ENCODE measurements at regions not wholly inside any gene's neighbourhood (a gene's known extent, or its start where the extent isn't known, plus 50 kb on each side); places are given as distances from the start of the nearest gene placed in this dataset.
"Not testable (repeated sequence)": the region's sequence is repeated elsewhere in the genome, so short reads cannot be mapped to it uniquely, and the experiment has no call there.

DNA sequence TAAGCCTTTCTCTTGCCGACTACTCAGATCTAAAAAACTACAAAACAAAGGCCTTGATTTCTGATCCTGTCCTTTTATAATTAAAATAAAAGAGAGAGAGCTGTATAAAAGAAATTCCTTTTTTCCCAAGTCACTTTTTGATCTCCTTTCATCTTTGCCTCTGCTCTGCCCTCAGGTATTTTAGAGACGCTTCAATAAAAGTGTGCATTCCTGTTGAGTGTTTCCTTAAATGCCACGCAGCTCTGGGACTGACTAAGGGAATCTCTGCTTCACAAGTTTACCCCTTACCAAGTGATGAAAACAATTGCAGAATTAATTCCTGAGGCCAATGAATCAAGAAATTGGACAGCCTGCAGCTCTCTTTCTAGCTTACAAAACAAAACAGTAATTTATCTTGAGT, 1109.8 kb downstream of the TMTC2 start:
- DNase-seq = no peak

DNA sequence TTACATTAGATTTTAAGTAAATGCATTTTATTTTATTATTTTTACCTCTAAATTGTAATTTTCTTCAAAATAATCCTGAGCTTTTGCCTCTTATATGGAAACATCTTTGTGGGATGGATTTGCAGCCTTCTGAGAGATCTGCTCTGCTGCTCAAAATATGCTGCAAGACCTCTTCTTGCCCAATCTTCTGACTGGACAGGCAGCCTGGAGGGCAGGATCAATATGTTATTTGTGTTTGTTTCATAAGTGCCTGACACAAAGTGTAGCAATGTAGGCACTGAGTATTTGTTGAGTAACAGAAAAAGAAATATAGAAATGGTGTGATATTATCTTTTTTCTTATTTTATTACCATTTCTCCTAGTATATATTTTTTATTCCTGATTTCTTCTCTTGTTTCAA, 1106.9 kb downstream of the TMTC2 start:
- no peak for DNase-seq

DNA sequence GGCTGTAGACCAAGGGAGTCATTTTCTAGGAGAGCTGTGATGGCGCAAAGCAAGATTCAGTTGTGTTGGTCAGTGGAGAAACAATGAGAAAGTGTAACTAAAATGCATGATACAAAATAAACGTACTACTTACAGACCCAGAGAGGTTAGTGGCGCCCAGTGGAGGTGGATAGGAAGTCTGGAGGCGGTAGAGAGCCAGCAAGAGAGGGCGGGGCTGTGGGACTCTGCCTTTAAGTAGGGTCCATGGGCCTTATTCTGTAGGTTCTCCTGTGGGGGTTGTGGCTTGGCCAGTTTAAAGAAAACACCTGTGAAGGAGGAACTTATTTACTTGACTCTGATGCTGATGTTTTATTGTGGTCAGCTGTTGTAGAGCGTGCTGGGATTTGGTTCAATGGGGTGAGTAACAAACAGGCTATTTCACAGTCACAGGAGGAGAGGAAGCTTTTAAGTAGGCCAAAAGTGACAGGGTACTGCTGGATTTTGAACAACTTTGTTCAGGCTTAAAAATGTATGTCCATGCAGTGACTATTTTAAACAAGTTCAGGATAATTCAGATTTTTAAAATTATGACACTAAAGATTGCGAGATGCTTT, 1097.7 kb downstream of the TMTC2 start:
- no peak for DNase-seq

DNA sequence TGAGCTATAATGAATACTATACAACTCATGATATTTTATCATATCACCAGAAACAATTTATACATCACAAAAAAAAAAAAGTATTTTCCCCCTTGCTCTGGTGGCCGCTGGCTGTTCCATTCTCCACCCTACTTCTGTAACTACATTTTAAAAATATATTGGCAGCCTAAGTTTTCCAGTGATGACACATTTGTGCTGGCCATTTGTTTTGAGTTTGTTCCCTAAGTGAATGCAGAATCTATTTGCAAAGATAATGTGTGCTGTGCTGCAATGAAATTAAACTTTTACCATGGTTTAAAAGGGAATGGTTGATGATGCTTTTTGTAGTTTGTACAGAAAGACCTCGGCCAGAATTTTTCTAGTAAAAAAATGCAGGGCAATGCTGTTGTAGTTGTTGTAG, 1092.8 kb downstream of the TMTC2 start:
- no peak for DNase-seq

DNA sequence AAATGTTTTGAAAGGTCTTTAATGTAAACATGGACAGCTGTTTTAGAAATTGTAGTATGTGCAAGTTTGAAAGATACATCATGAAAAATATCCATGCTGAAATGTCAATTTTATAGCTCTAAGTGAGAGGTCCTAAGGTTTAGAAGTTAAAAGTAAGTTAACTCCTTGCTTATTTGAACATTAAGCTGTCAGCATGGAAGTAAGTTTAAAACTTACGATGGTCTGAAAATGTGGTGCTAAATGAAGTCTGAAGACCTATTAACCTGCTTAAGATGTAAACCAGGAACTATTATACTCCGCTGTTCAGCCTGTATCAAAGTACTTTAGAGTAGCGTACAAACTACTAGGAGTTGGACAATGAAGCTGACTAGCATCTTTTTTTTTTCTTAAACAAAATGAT, 1082.4 kb downstream of the TMTC2 start:
- no peak for DNase-seq

DNA sequence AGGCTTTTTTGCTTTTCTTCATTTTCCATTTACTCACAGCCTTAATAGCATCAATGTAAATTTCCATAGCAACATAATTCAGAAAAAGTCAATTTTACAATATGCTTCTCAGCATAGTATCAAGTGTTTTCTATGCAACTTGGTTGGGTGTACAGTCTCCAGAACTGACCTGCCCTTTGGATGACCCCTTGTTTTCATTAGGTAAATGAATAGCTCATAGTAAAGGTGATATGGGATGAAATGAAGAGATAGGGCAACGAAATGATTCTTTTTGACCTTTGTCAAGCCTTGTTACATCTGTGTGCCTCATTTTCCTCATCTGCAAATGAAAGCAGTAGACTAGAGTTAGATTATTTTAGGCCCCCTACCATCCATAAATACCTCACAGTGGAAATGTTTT, 1081.0 kb downstream of the TMTC2 start:
- DNase-seq = no peak

DNA sequence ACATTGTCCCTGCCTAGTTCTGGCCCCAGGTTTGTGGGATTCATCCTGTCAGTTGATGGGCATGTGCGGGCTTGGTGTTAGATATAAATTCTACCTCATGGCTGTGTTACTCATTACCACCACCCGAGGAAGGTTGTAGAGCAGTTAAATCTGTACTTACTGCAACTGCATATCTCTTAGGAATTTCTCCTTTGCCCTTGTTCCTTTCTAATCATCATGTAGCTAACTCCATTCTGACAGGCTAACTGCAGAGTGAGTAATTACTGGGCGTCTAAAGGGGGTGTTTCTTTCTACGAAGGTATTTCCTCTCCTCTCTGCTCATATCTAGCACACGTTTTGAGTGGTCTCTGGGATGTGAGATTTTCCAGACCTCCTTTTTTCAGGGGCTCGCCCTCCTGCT, 1076.7 kb downstream of the TMTC2 start:
- DNase-seq = no peak

DNA sequence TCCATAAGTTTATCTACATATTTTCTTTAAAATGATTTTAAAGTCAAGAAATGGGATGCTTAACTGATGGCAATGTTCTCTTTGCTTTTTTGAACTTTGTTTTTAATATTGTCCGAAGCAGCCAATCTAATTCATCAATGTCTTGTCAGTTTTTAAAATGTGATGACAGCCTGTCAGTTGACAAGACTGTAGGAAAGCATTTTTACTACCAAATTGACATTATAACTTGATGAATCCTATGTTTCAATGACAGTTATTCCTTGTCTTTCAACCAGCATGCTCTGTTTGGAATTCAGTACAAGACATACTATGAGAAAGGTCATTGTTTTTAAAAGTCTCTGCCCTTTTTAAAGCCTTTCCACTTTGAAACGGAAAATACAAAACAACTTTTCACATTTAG, 1073.2 kb downstream of the TMTC2 start:
- no peak for DNase-seq

DNA sequence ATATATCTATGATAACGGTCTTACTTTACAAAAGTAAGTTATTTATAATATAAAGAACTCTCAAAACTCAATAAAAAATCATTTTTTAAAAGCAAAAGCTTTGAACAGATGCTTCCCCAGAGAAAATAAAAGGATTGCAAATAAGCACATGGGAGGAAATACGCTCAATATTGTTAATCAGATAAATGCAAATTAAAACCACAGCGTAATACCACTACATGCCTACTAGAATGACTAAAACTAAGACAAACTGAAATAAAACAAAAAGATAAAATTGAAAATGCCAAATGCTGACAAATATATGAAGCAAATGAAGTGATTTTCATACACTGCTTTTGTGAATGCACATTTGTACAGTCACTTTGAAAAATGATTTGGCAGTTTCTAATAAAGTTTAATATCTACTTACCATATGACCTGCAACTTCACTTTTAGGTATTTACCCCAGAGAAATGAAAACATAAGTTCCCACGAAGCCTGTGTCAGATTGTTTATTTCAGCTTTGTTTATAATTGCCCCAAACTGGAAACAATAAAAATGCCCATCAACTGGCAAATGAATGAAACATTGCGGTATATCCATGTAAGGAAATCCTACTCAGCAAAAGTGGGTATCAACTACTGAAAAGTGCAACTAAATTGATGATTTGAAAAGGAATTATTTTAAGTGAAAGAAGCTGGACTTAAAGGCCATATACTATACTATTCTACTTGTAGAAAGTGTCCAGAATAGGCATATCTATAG, 1072.4 kb downstream of the TMTC2 start:
- no peak for DNase-seq

DNA sequence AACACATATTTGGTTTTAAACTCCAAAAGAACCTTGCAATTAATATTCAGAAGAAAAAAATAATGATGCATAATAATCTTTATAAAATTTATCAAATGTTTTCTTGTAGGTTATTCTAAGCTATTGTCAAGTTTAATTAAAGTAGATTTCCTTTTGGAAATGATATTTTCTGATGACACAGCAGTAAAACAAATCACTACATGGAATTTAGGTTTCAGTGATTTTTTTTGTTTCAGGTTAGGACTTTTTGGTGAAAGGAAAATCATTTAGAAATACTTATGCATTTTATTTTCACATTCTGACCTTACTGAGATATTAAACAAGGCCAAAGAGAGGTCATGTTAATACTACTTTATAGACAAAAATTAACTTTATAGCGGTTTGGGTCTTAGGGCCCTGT, 1067.2 kb downstream of the TMTC2 start:
- no peak for DNase-seq

DNA sequence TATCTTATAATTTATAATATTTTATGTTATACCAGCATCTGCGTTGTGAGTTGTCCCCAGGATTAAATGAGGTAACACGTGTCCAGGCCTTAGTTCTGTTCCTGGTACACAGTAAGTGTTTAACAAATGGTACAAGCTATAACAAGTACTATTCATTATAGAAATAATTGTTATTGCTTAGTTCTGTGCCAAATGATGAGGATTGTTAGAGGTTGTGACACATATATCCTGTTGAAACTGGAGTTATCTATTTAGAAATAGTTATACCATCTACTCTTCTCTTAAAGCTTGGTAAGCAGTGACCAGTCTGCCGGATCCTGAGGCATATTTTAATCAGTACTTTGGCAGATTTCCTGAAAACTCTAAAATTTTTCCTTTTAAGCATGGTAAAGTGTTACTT, 1066.5 kb downstream of the TMTC2 start:
- DNase-seq = no peak

DNA sequence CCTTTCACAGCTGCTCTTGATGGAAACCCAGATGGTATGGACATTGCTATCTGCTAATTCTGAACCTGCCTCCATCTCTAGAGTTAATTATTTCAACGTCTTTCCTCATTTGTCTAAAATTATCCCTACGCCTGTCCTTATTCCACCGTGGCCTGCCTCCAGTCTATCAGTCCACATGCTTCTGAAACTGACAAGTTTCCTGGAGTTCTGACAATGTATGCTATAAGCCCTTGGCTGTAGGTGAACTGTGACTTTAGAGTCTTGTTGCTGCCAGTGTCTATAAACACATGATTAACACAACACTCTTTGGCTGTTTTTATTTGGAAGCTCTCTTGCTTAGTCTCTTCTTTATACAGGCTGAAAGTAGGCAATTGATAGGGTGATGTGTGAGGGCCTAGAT, 1052.9 kb downstream of the TMTC2 start:
- no peak for DNase-seq

DNA sequence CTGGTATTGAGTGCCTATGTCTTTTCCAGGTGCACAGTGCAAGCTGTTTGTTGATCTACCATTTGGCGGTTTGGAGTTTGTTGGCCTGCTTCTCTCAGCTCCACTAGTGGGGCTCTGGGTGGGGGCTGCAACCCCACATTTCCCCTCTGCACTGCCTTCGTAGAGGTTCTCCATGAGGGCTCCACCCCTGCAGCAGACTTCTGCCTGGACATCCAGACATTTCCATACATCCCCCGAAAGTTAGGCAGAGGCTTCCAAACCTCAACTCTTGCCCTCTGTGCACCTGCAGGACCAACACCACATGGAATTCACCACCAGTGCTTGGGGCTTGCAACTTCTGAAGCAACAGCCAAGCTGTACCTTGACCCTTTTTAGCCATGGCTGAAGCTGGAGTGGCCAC, 1024.1 kb downstream of the TMTC2 start:
- DNase-seq = no peak

DNA sequence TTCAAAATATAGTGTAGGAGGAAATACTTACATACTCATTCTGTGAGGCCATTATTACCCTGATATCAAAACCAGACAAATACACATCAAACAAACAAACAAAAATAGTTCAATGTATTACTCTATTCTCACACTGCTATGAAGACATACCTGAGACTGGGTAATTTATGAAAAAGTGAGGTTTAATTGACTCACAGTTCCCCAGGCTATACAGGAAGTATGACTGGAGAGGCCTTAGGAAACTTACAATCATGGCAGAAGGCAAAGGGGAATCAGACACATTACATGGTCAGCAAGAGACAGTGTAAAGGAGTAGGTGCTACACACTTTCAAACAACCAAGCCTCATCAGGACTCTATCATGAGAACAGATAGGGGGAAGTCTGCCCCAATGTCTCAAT, 1023.2 kb downstream of the TMTC2 start:
- no peak for DNase-seq

DNA sequence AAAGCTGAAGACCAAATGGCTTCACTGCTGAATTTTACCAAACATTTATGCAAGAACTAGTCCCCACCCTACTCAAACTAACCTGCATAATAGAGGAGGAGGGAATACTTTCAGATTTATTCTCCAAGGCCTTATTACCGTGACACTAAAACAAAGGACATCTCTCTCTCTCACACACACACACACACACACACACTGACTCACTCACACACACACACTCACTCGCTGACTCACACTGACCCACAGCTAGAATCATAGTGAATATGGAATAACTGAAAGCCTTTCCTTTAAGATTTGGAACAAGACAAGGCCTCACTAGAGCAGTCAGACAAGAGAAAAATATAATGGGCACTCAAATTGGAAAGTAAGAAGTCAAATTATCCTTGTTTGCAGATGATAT, 1014.1 kb downstream of the TMTC2 start:
- no peak for DNase-seq

DNA sequence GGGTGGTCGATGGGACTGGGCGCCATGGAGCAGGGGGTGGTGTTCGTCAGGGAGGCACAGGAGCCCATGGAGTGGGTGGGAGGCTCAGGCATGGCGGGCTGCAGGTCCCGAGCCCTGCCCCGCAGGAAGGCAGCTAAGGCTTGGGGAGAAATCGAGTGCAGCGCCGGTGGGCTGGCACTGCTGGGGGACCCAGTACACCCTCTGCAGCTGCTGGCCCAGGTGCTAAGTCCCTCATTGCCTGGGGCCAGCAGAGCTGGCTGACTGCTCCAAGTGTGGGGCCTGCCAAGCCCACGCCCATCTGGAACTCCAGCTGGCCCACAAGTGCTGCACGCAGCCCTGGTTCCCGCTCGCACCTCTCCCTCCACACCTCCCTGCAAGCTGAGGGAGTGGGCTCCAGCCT, 1009.6 kb downstream of the TMTC2 start:
- not testable (repeated sequence) for DNase-seq

DNA sequence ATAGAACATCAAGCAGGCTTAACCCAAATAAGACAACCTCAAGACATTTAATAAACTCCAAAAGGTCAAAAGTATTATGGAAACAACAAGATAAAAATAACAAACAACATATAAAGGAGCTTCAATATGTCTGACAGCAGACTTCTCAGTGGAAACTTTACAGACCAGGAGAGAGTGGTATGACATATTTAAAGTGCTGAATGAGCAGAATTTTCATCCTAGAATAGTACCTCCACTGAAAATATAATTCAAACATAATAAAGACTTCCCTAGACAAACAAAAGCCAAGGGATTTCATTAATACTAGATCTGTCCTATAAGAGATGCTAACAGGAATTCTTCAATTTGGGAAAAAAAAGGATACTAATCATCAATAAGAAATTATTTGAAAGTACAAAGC, 1005.0 kb downstream of the TMTC2 start:
- no peak for DNase-seq

DNA sequence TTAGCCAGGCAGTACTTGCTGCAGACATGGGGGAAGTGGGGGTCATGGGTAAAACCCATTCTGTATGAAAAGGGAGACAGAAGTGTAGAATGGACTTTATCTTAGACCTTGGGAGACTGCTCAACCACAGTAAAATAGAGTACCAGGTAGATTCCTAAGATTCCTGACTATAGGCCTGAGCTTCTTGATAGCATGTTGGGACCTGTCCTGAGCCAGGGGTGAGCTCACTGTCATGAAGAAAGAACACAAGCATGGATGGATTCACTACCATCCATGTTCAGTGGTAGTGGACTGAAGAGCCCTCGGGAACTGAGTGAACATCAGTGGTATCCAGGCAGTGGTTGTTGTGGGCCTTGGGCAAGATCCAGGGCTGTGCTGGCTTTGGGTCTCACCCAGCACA, 1003.8 kb downstream of the TMTC2 start:
- no peak for DNase-seq

DNA sequence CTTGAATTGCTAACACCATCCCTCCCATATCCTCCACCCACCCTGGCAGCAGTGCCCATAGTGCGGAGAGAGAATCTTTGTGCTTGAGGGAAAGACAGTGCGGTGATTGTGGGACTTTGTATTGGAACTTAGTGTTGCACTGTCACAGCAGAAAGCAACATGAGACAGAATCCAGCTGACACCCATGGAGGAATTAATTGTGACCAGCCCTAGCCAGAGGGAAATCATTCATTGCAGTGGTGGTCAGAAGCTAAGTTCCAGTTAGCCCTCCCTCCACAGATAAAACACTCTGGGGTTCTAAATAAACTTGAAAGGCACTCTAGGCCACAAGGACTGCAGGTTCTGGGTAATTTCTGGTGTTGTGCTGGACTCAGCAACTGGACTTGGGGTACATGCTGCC, 1002.6 kb downstream of the TMTC2 start:
- no peak for DNase-seq

DNA sequence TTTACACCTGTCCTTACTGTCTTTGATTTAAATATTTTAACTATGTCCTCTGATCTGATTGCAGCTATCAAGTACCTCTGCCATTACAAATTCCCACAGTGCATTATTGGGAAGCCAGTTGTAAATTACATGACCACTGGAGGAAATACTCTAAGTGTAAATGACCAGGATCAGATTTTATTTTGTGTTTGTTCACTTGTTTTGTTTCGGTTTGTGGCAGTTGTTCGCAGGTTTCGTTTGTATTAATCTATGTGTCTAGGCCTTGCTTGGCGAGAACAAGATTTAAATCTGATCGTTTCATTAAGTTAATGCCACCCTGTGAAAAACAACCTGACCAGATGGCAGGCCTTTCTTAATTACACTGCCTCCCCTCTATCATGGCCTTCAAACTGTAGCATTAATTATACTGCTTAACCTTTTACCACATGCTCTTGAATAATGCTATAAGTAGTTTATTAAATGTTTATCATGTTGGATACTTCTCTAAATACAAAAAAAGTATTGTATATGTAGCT, 990.1 kb downstream of the TMTC2 start:
- no peak for DNase-seq

DNA sequence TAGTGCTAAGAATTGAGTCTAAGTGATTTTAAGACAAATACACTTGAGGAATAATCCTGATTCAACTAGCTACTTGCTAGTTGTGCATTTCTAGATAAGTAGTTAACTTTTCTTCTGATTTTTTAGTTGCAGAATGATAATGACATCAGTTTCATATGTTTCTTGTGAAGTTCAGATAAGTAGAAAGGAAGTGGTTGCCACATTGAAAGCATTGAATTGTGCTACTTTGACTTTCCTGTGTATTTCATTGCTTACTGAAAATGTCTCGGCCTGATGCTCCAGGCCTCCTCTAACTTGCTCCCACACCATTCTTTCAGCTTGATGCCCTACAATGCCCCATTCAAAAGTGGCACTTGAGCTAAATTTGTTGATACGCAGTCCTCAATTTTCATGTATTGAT, 980.0 kb downstream of the TMTC2 start:
- DNase-seq = no peak

DNA sequence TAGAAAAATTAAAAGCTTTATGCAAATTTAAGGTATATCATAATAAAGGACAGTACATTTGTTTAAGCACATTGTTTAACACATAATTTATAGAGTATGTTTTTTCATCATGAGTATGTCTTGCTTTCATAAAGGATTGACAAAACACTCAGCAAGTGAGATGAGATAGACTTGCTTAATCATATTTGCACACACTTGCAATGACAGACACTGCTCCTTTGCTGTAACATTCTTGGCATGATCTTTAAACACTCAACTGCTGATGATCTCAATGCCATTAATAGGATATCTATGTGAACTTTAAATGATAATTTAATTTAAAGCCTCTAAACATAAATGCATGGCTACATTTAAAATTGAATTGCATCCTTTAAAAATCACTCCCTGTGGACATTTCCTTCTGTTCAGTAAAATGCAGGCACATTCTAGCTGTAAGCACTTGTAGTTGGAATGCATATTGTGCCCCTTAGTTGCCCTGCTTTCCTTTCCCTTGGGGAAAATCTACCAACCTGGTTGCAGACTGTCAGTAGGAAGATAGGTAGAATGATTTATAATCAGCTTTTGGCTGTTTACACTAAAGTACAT, 979.0 kb downstream of the TMTC2 start:
- DNase-seq = no peak

DNA sequence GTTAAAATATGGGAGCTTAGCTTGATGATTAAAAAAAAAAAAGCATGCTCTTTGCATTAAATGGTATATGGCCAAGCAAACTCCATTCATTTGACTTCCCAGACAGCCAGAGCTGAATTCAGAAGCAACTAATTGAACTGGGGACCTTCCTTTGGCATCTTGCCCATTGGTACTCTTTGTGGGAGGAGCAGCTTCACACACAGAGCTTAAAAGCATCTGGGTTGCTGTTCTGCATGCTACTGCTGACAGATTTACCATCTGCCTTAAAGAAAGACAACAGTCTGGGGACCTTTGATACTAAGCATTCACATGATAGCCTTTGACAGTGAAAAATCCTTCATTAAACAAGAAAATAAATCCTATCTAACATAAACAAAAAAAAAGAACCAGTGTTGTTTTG, 977.9 kb downstream of the TMTC2 start:
- DNase-seq = peak; percentile 87

DNA sequence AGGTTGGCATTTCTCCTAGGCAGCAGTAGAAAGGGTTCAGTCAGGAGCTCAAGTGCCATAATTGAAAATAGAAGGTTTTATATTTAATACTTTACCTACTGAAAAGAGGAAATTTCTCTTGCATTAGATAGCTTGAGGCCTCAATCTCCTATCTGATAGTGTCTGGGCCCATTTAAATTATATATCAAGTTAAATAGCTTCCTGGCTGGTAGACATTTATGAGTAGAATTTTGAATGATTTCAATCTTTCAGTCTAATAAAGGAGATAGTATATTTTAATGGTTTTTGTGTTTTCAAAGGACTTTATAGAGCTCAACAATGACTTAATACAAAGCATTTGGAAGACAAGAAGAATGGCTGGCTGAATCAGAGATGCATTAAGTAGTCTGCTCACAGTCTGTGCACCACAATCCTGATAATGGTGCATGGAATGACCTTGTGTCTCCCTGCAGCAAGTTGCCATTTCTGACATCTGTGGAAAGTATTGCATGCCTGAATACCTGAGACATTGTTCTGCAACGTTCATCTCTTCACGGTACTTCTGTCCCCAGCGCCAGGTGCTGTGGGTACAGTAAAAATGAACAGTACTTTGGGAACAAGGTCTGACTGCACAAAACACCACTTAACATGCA, 974.1 kb downstream of the TMTC2 start:
- DNase-seq = no peak

Data from NCI-H1105 (cell line).